ENCODE measurements at regions not wholly inside any gene's neighbourhood (a gene's known extent, or its start where the extent isn't known, plus 50 kb on each side); places are given as distances from the start of the nearest gene placed in this dataset.

DNA sequence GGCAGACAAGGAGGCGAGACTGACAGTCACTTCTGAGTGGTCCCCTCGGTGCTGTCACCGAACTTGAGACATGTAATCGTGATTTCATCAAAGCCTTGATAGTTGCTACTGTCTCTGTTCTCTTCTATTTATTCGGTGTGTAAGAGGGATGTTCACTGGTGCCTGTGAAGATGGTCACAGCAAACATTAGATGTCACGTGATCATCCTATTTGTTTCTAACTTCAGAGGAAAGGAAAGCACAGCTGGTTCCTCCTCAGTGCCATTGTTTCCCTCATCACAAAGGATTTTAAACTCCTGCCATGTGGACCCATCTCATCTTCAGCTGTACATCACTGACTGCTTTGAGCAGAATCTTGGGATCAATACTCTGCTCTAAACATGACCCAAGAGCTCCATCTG is 73.1 kb upstream of the CLMP start:
- no peak overlapping the region for H3K4me3 Mint-ChIP-seq
- TF ChIP-seq, protein P1, sequence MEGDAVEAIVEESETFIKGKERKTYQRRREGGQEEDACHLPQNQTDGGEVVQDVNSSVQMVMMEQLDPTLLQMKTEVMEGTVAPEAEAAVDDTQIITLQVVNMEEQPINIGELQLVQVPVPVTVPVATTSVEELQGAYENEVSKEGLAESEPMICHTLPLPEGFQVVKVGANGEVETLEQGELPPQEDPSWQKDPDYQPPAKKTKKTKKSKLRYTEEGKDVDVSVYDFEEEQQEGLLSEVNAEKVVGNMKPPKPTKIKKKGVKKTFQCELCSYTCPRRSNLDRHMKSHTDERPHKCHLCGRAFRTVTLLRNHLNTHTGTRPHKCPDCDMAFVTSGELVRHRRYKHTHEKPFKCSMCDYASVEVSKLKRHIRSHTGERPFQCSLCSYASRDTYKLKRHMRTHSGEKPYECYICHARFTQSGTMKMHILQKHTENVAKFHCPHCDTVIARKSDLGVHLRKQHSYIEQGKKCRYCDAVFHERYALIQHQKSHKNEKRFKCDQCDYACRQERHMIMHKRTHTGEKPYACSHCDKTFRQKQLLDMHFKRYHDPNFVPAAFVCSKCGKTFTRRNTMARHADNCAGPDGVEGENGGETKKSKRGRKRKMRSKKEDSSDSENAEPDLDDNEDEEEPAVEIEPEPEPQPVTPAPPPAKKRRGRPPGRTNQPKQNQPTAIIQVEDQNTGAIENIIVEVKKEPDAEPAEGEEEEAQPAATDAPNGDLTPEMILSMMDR (IDR thresholded peaks at IDR 0.05; ENCODE audit: unreplicated experiment in 3 of 3) = no peak
- no peaks in the 10 kb centered on the region for H3K36me3 Mint-ChIP-seq (ENCODE audit: low read depth)
- peaks cover 11% of the 10 kb centered on the region for H3K27me3 Mint-ChIP-seq (ENCODE audit: low read depth)
- no peak overlapping the region for H3K27ac Mint-ChIP-seq
- no peaks in the 10 kb centered on the region for H3K9me3 Mint-ChIP-seq
- H3K4me1 Mint-ChIP-seq = no peaks in the 10 kb centered on the region

DNA sequence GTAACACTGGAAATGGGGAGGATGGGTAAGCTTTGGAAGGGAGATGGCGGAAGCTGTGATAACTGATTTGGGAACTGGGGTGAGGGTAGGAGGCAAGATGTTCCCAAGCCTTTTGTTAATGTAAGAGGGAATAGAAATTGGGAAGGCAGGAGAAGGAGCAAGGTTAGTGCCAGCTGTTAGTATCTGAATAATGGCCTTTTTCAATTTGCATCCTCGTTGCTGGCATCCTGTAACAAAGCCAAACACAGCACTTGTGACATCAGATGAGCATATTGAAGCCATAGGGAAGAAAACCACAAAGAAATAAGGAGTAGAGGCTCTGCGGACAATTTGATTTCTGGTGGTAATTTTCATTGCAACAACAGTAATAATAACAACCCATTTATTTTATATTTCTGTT is 70.9 kb upstream of the CLMP start:
- no peaks in the 10 kb centered on the region for H3K36me3 Mint-ChIP-seq (ENCODE audit: low read depth)
- peaks cover 17% of the 10 kb centered on the region for H3K27me3 Mint-ChIP-seq (ENCODE audit: low read depth)
- H3K9me3 Mint-ChIP-seq = peaks cover 2% of the 10 kb centered on the region
- no peak overlapping the region for H3K4me3 Mint-ChIP-seq
- H3K4me1 Mint-ChIP-seq = peaks cover 9% of the 10 kb centered on the region
- no peak overlapping the region for H3K27ac Mint-ChIP-seq
- TF ChIP-seq, protein P1 (IDR thresholded peaks at IDR 0.05; ENCODE audit: unreplicated experiment in 3 of 3) = no peak

DNA sequence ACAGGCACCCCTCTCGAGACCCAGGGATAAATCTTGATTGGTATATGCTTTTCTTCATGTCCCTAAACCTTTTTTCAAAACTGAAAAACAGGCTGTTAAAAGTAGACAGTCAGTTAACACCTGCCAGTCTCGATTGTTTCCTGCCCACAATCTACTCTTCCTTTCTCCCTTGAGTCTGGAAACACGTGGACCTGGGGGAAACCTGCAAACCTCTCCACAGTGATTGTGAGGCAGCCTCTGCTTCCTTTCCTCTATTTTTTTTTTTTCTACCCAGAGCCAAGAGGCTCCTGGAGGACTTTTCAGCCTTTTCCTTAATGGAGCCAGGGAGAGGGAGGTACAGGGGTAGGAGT is 69.4 kb upstream of the CLMP start:
- Mint-ChIP-seq H3K27ac (no peak overlapping the region), H3K4me1 (peaks cover 9% of the 10 kb centered on the region), H3K9me3 (peaks cover 5% of the 10 kb centered on the region), H3K36me3 (ENCODE audit: low read depth) (no peaks in the 10 kb centered on the region), H3K4me3 (no peak overlapping the region), H3K27me3 (ENCODE audit: low read depth) (peaks cover 21% of the 10 kb centered on the region)
- TF ChIP-seq, protein P1 (IDR thresholded peaks at IDR 0.05; ENCODE audit: unreplicated experiment in 3 of 3) = no peak

DNA sequence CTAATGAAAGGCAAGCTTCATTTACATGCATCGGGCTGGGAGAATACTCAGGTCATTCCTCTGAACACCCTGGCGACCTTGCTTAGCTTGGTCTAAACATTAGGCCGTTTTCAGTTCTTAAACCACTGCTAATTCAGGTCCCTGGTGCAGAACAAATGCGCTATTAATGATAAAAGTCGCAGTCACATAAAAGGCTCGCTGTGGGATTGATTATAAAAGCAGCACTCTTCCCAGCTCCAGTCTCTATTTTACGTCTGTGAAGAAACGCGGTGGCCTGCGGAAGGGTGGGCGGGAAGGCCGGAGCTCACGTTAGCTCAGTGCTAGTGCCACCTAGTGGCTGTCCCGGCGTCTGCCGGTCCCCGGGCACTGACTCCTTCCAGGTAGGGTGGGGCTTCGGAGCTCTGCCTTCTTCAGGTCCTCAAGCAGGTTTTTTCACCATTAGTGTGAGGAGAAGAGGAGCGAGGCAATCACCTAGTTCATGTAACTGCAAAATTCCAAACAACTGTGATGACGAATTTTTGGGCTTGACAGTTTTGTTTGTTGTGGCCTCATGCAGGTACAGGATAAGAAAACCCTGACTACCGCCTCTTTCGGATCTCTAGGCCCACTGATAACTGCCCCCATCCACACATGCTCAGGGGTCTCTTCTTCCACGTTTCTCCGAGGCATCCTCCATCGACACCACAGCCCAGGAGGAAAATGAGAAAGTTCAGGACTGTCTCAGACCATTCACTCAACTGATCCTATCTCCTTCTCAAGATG is 66.5 kb upstream of the CLMP start:
- TF ChIP-seq, protein P1 (IDR thresholded peaks at IDR 0.05; ENCODE audit: unreplicated experiment in 3 of 3) = peak; percentile 94 to 97 (median 97)
- H3K4me1 Mint-ChIP-seq = peaks cover 13% of the 10 kb centered on the region
- peak overlapping the region; percentile 20 to 59 (median 52) for H3K4me3 Mint-ChIP-seq

DNA sequence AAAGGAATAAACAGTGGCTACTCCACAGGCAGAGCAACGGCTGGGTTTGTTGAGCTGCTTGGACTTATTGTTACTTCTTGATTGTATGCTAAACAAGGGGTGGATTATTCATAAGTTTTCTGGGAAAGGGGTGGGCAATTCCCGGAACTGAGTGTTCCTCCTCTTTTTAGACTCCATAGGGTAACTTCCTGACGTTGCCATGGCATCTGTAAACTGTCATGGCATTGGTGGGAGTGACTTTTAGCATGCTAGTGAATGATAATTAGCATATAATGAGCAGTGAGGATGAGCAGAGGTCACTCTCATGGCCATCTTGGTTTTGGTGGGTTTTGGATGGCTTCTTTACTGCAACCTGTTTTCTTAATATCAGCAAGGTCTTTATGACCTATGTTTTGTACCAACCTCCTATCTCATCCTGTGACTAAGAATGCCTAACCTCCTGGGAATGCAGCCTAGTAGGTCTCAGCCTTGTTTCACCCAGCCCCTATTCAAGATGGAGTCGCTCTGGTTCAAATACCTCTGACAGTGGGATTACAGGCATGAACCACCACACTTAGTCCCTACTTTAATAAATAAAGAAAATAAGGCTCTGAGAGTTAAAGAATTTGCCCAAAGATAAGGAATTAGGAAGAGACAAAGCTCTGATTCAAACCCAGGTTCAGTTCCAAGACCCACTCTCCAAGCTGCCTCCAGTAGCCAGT is 65.6 kb upstream of the CLMP start:
- Mint-ChIP-seq H3K27me3 (ENCODE audit: low read depth) (peaks cover 45% of the 10 kb centered on the region), H3K4me3 (no peak overlapping the region), H3K4me1 (peaks cover 22% of the 10 kb centered on the region), H3K36me3 (ENCODE audit: low read depth) (no peaks in the 10 kb centered on the region), H3K27ac (no peak overlapping the region), H3K9me3 (peaks cover 8% of the 10 kb centered on the region)
- TF ChIP-seq, protein P1 (IDR thresholded peaks at IDR 0.05; ENCODE audit: unreplicated experiment in 3 of 3) = no peak

More for the DNA sequence above, 66.5 kb upstream of the CLMP start:
- Mint-ChIP-seq H3K9me3 (peaks cover 8% of the 10 kb centered on the region), H3K27ac (peak overlapping the region in 1 of 3 experiments; percentile 30), H3K27me3 (ENCODE audit: low read depth) (peaks cover 36% of the 10 kb centered on the region), H3K36me3 (ENCODE audit: low read depth) (no peaks in the 10 kb centered on the region)

Measured in nephron (organoid).